SK-N-SH (cell line): ENCODE measurements at regions not wholly inside any gene's neighbourhood (a gene's known extent, or its start where the extent isn't known, plus 50 kb on each side); places are given as distances from the start of the nearest gene placed in this dataset.

Source experiments
- CTCF ChIA-PET: fragments of 300-600, 350-600 bp; formaldehyde crosslinking; extraction: SDS; loops from one replicate; lab custom pipeline; 2021; lab: Yijun Ruan, JAX
- POLR2A ChIA-PET: fragments of 350-600 bp; sonication (Branson Sonifier 250); formaldehyde crosslinking; extraction: SDS; loops from one replicate; lab custom pipeline; 2020; ENCODE audit warnings: antibody characterized with exemption, inconsistent platforms; lab: Yijun Ruan, JAX
- DNase-seq: peaks from one replicate; pipeline ENCODE4 v3.0.0; 2012
- H2AFZ ChIP-seq: fragments of 200-600 bp; sonication (generic); 2 replicates; pipeline ENCODE4 v1.8.1; 2016; ENCODE audit warnings: antibody characterized with exemption, mild to moderate bottlenecking, low read depth
- H3F3A ChIP-seq: fragments of 200-600 bp; sonication (generic); replicated peaks from 2 replicates; pipeline ENCODE3; 2016; ENCODE audit warnings: antibody characterized with exemption, mild to moderate bottlenecking; ENCODE audit not compliant: insufficient read depth
- H3K27ac ChIP-seq, 2 experiments: fragments of 200-500 bp in 1 of 2; fragments of 200-600 bp in 1 of 2; sonication (Bioruptor generic) in 1 of 2; sonication (generic), shearing (Covaris generic) in 1 of 2; 2 replicates each; pipeline versions ENCODE4 v1.5.1 to v1.6.1; 2014 to 2016; ENCODE audit warnings: low read depth in 2 of 2, inconsistent platforms in 1 of 2, low read length in 1 of 2, mild to moderate bottlenecking in 1 of 2, mixed read lengths in 1 of 2
- H3K27me3 ChIP-seq: fragments of 200-600 bp; sonication (generic), shearing (Covaris generic); 2 replicates; pipeline ENCODE4 v1.6.1; 2016; ENCODE audit warnings: mixed run types; ENCODE audit not compliant: insufficient read depth
- H3K36me3 ChIP-seq, 2 experiments: fragments of 200-500 bp in 1 of 2; fragments of 200-600 bp in 1 of 2; sonication (Bioruptor generic) in 1 of 2; sonication (generic) in 1 of 2; replicated peaks in 1 of 2; 2 replicates each; pipeline versions ENCODE3 to v1.5.1; 2014 to 2016; ENCODE audit warnings: low read length in 1 of 2, mild to moderate bottlenecking in 1 of 2; ENCODE audit not compliant: insufficient read depth in 2 of 2, control insufficient read depth in 1 of 2
- H3K4me1 ChIP-seq, 2 experiments: fragments of 200-500 bp in 1 of 2; fragments of 200-600 bp in 1 of 2; sonication (Bioruptor generic) in 1 of 2; sonication (generic), shearing (Covaris generic) in 1 of 2; 2 replicates each; pipeline versions ENCODE4 v1.5.1 to v1.6.1; 2014 to 2016; ENCODE audit warnings: low read depth in 1 of 2, low read length in 1 of 2, mixed run types in 1 of 2; ENCODE audit not compliant: insufficient read depth in 2 of 2, control insufficient read depth in 1 of 2
- H3K4me2 ChIP-seq: fragments of 200-600 bp; sonication (generic), shearing (Covaris generic); 2 replicates; pipeline ENCODE4 v1.6.1; 2017; ENCODE audit warnings: mixed run types
- H3K4me3 ChIP-seq, 2 experiments: fragments of 200-500 bp in 1 of 2; fragments of 200-600 bp in 1 of 2; sonication (Bioruptor generic) in 1 of 2; sonication (generic), shearing (Covaris generic) in 1 of 2; 2 replicates each; pipeline versions ENCODE4 v1.5.1 to v1.8.1; 2014 to 2016; ENCODE audit warnings: low read depth in 2 of 2, inconsistent platforms in 1 of 2, low read length in 1 of 2, mild to moderate bottlenecking in 1 of 2, mixed read lengths in 1 of 2, moderate library complexity in 1 of 2
- H3K79me2 ChIP-seq: fragments of 200-600 bp; sonication (generic); 2 replicates; pipeline ENCODE4 v1.8.1; 2017; ENCODE audit warnings: mild to moderate bottlenecking; ENCODE audit not compliant: insufficient read depth
- H3K9ac ChIP-seq: fragments of 200-600 bp; sonication (generic); 2 replicates; pipeline ENCODE4 v1.6.1; 2017; ENCODE audit warnings: mixed run types
- H3K9me2 ChIP-seq: fragments of 200-600 bp; sonication (generic); 2 replicates; pipeline ENCODE4 v1.6.1; 2017; ENCODE audit warnings: mixed run types
- H3K9me3 ChIP-seq: fragments of 200-600 bp; sonication (generic); 2 replicates; pipeline ENCODE4 v1.6.1; 2017; ENCODE audit warnings: mixed run types, mild to moderate bottlenecking, moderate library complexity
- H4K20me1 ChIP-seq: fragments of 200-600 bp; sonication (generic); 2 replicates; pipeline ENCODE4 v1.6.1; 2017; ENCODE audit warnings: mild to moderate bottlenecking, mixed run types; ENCODE audit not compliant: insufficient read depth
- ELF1 ChIP-seq: IDR thresholded peaks from 2 replicates; pipeline ENCODE4 v1.4.0; 2012
- EZH2phosphoT487 ChIP-seq: fragments of 200-600 bp; sonication (generic); IDR thresholded peaks from 2 replicates; pipeline ENCODE4 v1.6.1; 2017; ENCODE audit warnings: low read depth, mixed run types, mild to moderate bottlenecking, antibody characterized with exemption, moderate library complexity, borderline replicate concordance
- FOSL2 ChIP-seq: IDR thresholded peaks from 2 replicates; pipeline ENCODE4 v1.4.0; 2012; ENCODE audit warnings: low read depth, mild to moderate bottlenecking, moderate library complexity, borderline replicate concordance
- FOXM1 ChIP-seq: IDR thresholded peaks from 2 replicates; pipeline ENCODE4 v1.4.0; 2012; ENCODE audit warnings: low read depth, mild to moderate bottlenecking
- GABPA ChIP-seq: IDR thresholded peaks from 2 replicates; pipeline ENCODE4 v1.4.0; 2012; ENCODE audit warnings: low read depth, mild to moderate bottlenecking
- GATA2 ChIP-seq: sonication (generic); formaldehyde crosslinking; IDR thresholded peaks from 2 replicates; pipeline ENCODE4 v1.5.0; 2020; ENCODE audit warnings: mild to moderate bottlenecking, missing genetic modification reagents
- JUND ChIP-seq: IDR thresholded peaks from 2 replicates; pipeline ENCODE4 v1.4.0; 2012
- MAX ChIP-seq: IDR thresholded peaks from 2 replicates; pipeline ENCODE4 v1.4.0; 2012; ENCODE audit warnings: low read depth
- NRF1 ChIP-seq: IDR thresholded peaks from 2 replicates; pipeline ENCODE4 v1.6.1; 2012; ENCODE audit warnings: low read depth, mild to moderate bottlenecking, low read length
- POLR2AphosphoS5 ChIP-seq: IDR thresholded peaks from 2 replicates; pipeline ENCODE4 v1.6.1; 2012; ENCODE audit warnings: low read depth, low read length
- RAD21 ChIP-seq: IDR thresholded peaks from 2 replicates; pipeline ENCODE4 v1.6.1; 2012; ENCODE audit warnings: mild to moderate bottlenecking, low read length
- RFX5 ChIP-seq: IDR thresholded peaks from 2 replicates; pipeline ENCODE4 v1.6.1; 2012; ENCODE audit warnings: mild to moderate bottlenecking, improper control_type of control experiment, low read length
- SIN3A ChIP-seq: IDR thresholded peaks from 2 replicates; pipeline ENCODE4 v1.6.1; 2012; ENCODE audit warnings: low read depth, mild to moderate bottlenecking, low read length, moderate library complexity, borderline replicate concordance
- TAF1 ChIP-seq: IDR thresholded peaks from 2 replicates; pipeline ENCODE4 v1.6.1; 2012; ENCODE audit warnings: low read depth, mild to moderate bottlenecking, low read length, moderate library complexity, borderline replicate concordance
- TEAD4 ChIP-seq: IDR thresholded peaks from 2 replicates; pipeline ENCODE4 v1.4.0; 2012; ENCODE audit warnings: mild to moderate bottlenecking, borderline replicate concordance; ENCODE audit not compliant: insufficient read depth
- YY1 ChIP-seq: IDR thresholded peaks from 2 replicates; pipeline ENCODE4 v1.4.0; 2012; ENCODE audit warnings: low read depth, mild to moderate bottlenecking
- ZBTB33 ChIP-seq: IDR thresholded peaks from 2 replicates; pipeline ENCODE4 v1.4.0; 2012; ENCODE audit warnings: low read depth, borderline replicate concordance
- TF ChIP-seq, protein P1 (sequence below): fragments of 150-350 bp; IDR thresholded peaks from 2 replicates; pipeline ENCODE4 v1.6.1; 2017; ENCODE audit warnings: antibody characterized with exemption, low read length, low read depth, borderline replicate concordance
- TF ChIP-seq, protein P2 (sequence below): IDR thresholded peaks from 2 replicates; pipeline ENCODE4 v1.4.0; 2012; ENCODE audit warnings: low read depth, borderline replicate concordance
- TF ChIP-seq, protein P3 (sequence below): fragments of 200-600 bp; sonication (generic); IDR thresholded peaks from 2 replicates; pipeline ENCODE4 v1.6.1; 2017; ENCODE audit warnings: antibody characterized with exemption, mild to moderate bottlenecking, moderate library complexity

GRCh38 chr4:163732473-163732872 is 238.0 kb downstream of the TMA16 start:
- DNase-seq: no peak
- no peaks in the 10 kb centered on the region for H3K79me2 ChIP-seq
- H3K27ac ChIP-seq: no peak overlapping the region
- H3K4me2 ChIP-seq: no peak overlapping the region
- no peaks in the 10 kb centered on the region for H3K36me3 ChIP-seq
- H4K20me1 ChIP-seq: no peaks in the 10 kb centered on the region
- no peaks in the 10 kb centered on the region for H3K9me2 ChIP-seq
- no peak overlapping the region for H2AFZ ChIP-seq
- no peaks in the 10 kb centered on the region for H3K9me3 ChIP-seq
- H3K4me3 ChIP-seq: no peak overlapping the region
- no peaks in the 10 kb centered on the region for H3F3A ChIP-seq
- TF ChIP-seq GABPA: no peak
- no peak for TF ChIP-seq TEAD4
- TF ChIP-seq, protein P1, sequence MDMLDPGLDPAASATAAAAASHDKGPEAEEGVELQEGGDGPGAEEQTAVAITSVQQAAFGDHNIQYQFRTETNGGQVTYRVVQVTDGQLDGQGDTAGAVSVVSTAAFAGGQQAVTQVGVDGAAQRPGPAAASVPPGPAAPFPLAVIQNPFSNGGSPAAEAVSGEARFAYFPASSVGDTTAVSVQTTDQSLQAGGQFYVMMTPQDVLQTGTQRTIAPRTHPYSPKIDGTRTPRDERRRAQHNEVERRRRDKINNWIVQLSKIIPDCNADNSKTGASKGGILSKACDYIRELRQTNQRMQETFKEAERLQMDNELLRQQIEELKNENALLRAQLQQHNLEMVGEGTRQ: no peak
- TF ChIP-seq SIN3A: no peak
- TF ChIP-seq RAD21: no peak
- no peak for TF ChIP-seq MAX
- TF ChIP-seq ZBTB33: no peak
- no peak for TF ChIP-seq POLR2AphosphoS5
- TF ChIP-seq, protein P2, sequence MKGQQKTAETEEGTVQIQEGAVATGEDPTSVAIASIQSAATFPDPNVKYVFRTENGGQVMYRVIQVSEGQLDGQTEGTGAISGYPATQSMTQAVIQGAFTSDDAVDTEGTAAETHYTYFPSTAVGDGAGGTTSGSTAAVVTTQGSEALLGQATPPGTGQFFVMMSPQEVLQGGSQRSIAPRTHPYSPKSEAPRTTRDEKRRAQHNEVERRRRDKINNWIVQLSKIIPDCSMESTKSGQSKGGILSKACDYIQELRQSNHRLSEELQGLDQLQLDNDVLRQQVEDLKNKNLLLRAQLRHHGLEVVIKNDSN: no peak
- TF ChIP-seq JUND: no peak
- no peak for TF ChIP-seq RFX5
- no peak for TF ChIP-seq GATA2 (CRISPR knock-in tag)
- TF ChIP-seq TAF1: no peak
- TF ChIP-seq FOXM1: no peak
- TF ChIP-seq, protein P3, sequence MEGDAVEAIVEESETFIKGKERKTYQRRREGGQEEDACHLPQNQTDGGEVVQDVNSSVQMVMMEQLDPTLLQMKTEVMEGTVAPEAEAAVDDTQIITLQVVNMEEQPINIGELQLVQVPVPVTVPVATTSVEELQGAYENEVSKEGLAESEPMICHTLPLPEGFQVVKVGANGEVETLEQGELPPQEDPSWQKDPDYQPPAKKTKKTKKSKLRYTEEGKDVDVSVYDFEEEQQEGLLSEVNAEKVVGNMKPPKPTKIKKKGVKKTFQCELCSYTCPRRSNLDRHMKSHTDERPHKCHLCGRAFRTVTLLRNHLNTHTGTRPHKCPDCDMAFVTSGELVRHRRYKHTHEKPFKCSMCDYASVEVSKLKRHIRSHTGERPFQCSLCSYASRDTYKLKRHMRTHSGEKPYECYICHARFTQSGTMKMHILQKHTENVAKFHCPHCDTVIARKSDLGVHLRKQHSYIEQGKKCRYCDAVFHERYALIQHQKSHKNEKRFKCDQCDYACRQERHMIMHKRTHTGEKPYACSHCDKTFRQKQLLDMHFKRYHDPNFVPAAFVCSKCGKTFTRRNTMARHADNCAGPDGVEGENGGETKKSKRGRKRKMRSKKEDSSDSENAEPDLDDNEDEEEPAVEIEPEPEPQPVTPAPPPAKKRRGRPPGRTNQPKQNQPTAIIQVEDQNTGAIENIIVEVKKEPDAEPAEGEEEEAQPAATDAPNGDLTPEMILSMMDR: no peak
- TF ChIP-seq YY1: no peak
- no peak for TF ChIP-seq EZH2phosphoT487
- TF ChIP-seq FOSL2: no peak
- TF ChIP-seq ELF1: no peak
- TF ChIP-seq NRF1: no peak
- no peak overlapping the region for H3K9ac ChIP-seq
- no peaks in the 10 kb centered on the region for H3K4me1 ChIP-seq
- ChIA-PET POLR2A (no interaction called here), CTCF (no interaction called here)
- no peaks in the 10 kb centered on the region for H3K27me3 ChIP-seq
